Right renal pelvis (tissue), 4 donors: ENCODE measurements at regions not wholly inside any gene's neighbourhood (a gene's known extent, or its start where the extent isn't known, plus 50 kb on each side); places are given as distances from the start of the nearest gene placed in this dataset.
"Not testable (repeated sequence)": the region's sequence is repeated elsewhere in the genome, so short reads cannot be mapped to it uniquely, and the experiment has no call there.

Experiments used
- DNase-seq, 4 donors: peaks; one replicate each; pipeline ENCODE4 v3.0.0-alpha.2; 2013; ENCODE audit warnings: low read depth in 4 of 4, low spot score in 3 of 4, missing footprints in 1 of 4

- no peak for DNase-seq
These were observed 102.0 kb downstream of the HIF1AN start for GRCh38 chr10:100637785-100638184.

GRCh38 chr10:100638969-100639368 is 103.2 kb downstream of the HIF1AN start:
- DNase-seq, result not testable (repeated sequence)

GRCh38 chr10:100642295-100642994 is 102.9 kb upstream of the PAX2 start:
- DNase-seq, result no peak

GRCh38 chr10:100645091-100645490 is 100.3 kb upstream of the PAX2 start:
- DNase-seq, result no peak

GRCh38 chr10:100645613-100646392 is 99.6 kb upstream of the PAX2 start:
- no peak for DNase-seq

GRCh38 chr10:100647928-100648327 is 97.5 kb upstream of the PAX2 start:
- DNase-seq, result no peak

GRCh38 chr10:100650693-100651092 is 94.7 kb upstream of the PAX2 start:
- DNase-seq, result no peak

GRCh38 chr10:100651099-100651498 is 94.3 kb upstream of the PAX2 start:
- not testable (repeated sequence) for DNase-seq

- DNase-seq, result no peak
These were observed 93.5 kb upstream of the PAX2 start for GRCh38 chr10:100651916-100652315.

GRCh38 chr10:100652406-100653135 is 92.8 kb upstream of the PAX2 start:
- no peak for DNase-seq

GRCh38 chr10:100653238-100653956 is 92.0 kb upstream of the PAX2 start:
- no peak for DNase-seq

- peak in 3 of 4 donors; percentile 65 to 76 (median 73) for DNase-seq
These were observed 91.2 kb upstream of the PAX2 start for GRCh38 chr10:100653957-100654781.

GRCh38 chr10:100654782-100655325 is 90.5 kb upstream of the PAX2 start:
- no peak for DNase-seq

GRCh38 chr10:100655326-100655759 is 90.0 kb upstream of the PAX2 start:
- no peak for DNase-seq

- no peak for DNase-seq
These were observed 89.5 kb upstream of the PAX2 start for GRCh38 chr10:100655760-100656421.

GRCh38 chr10:100656454-100656853 is 88.9 kb upstream of the PAX2 start:
- DNase-seq, result no peak

- no peak for DNase-seq
These were observed 87.1 kb upstream of the PAX2 start for GRCh38 chr10:100658269-100658668.

GRCh38 chr10:100659361-100660098 is 85.9 kb upstream of the PAX2 start:
- DNase-seq, result no peak
